OCI-LY1 (cell line): ENCODE measurements at regions not wholly inside any gene's neighbourhood (a gene's known extent, or its start where the extent isn't known, plus 50 kb on each side); places are given as distances from the start of the nearest gene placed in this dataset.

Experiments
- EZH2 ChIP-seq: fragments of 200-600 bp; sonication (generic), shearing (Covaris generic); IDR thresholded peaks from 2 replicates; pipeline ENCODE4 v1.8.0; 2017; ENCODE audit warnings: borderline replicate concordance, mixed run types, mild to moderate bottlenecking, antibody characterized with exemption, low read length, moderate library complexity, mixed read lengths
- TF ChIP-seq, protein P1 (sequence below): fragments of 200-600 bp; sonication (generic), shearing (Covaris generic); IDR thresholded peaks from 2 replicates; pipeline ENCODE4 v1.5.1; 2017; ENCODE audit warnings: mild to moderate bottlenecking, antibody characterized with exemption, low read length, moderate library complexity, mixed read lengths

DNA sequence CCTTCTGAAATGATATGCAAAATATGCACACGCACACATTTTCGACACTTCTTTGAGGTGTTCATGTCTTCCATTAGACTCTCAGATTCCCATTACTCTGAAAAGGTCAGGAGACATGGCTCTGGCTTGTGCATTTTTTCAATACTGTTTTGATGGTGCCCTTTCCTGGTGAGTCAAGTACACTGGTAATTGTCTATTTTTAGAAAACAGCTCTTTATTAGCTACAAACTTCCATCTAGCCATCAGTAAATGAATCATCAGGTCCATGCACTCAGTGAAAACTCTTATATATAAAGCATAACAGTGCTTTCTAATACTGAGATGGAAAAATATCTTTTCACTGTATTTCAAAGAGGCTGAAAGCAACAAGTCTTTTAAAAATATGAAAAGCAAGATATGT is 194.9 kb downstream of the GALNT1 start:
- TF ChIP-seq, protein P1, sequence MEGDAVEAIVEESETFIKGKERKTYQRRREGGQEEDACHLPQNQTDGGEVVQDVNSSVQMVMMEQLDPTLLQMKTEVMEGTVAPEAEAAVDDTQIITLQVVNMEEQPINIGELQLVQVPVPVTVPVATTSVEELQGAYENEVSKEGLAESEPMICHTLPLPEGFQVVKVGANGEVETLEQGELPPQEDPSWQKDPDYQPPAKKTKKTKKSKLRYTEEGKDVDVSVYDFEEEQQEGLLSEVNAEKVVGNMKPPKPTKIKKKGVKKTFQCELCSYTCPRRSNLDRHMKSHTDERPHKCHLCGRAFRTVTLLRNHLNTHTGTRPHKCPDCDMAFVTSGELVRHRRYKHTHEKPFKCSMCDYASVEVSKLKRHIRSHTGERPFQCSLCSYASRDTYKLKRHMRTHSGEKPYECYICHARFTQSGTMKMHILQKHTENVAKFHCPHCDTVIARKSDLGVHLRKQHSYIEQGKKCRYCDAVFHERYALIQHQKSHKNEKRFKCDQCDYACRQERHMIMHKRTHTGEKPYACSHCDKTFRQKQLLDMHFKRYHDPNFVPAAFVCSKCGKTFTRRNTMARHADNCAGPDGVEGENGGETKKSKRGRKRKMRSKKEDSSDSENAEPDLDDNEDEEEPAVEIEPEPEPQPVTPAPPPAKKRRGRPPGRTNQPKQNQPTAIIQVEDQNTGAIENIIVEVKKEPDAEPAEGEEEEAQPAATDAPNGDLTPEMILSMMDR, result no peak
- TF ChIP-seq EZH2, result no peak
